ENCODE measurements at regions not wholly inside any gene's neighbourhood (a gene's known extent, or its start where the extent isn't known, plus 50 kb on each side); places are given as distances from the start of the nearest gene placed in this dataset.

DNA sequence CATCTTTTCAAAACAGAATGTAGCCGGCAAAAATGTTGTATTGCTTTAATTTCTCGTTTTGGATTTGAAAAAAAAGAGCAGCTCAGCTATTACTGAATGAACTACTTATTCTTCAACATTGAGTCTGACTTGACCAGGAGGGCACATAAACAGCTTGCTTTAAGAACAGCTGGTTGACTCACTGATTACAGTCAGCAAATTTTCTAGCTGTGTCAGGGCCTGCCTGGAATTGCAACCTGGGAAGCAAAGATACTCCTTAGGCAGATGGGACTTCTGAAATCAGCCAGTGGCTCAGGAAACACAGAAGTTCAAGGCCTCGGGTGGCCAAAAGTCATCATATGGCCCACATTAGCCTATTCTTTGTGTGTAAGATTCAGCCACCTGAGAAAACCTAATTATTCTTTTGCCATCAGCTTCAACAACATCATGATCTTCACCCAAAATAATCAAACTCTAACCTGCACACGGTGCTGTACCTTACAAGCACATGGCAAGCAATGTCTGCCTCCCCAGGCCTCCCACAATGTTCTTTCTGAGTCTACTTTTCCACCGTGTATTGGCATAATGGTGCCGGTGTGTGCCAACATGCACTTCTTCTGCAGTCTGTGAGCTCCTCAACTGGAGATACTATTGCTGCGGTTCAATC, 307.2 kb downstream of the HHIPL2 start:
- H3K4me3 ChIP-seq (ENCODE audit: low read length), result no peak overlapping the region
- DNase-seq (ENCODE audit: low read depth), result peak; percentile 89
- TF ChIP-seq, protein P1, sequence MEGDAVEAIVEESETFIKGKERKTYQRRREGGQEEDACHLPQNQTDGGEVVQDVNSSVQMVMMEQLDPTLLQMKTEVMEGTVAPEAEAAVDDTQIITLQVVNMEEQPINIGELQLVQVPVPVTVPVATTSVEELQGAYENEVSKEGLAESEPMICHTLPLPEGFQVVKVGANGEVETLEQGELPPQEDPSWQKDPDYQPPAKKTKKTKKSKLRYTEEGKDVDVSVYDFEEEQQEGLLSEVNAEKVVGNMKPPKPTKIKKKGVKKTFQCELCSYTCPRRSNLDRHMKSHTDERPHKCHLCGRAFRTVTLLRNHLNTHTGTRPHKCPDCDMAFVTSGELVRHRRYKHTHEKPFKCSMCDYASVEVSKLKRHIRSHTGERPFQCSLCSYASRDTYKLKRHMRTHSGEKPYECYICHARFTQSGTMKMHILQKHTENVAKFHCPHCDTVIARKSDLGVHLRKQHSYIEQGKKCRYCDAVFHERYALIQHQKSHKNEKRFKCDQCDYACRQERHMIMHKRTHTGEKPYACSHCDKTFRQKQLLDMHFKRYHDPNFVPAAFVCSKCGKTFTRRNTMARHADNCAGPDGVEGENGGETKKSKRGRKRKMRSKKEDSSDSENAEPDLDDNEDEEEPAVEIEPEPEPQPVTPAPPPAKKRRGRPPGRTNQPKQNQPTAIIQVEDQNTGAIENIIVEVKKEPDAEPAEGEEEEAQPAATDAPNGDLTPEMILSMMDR (IDR thresholded peaks at IDR 0.05; ENCODE audit: insufficient read depth, low read depth, low read length, missing control alignments), result no peak

DNA sequence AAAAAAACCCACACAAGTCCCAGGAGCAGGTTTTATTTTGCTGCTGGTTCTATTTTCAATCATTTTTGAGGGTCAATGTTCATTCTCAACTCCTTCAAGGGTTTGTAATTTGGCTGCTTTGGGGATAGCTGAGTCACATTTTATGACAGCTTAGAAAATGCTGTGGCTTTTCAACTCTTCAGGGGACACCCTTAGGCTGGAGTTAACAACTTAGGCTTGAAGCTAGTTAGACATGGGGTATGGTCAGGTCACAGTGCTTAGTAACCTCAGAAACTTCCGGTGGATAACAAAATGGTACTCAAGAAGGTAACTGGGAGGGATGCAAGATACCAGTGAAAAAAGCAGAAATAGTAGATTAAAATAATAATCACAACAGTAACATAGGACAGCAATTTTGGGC, 308.8 kb downstream of the HHIPL2 start:
- TF ChIP-seq, protein P1 (IDR thresholded peaks at IDR 0.05; ENCODE audit: insufficient read depth, low read depth, low read length, missing control alignments), result no peak
- DNase-seq (ENCODE audit: low read depth), result no peak

DNA sequence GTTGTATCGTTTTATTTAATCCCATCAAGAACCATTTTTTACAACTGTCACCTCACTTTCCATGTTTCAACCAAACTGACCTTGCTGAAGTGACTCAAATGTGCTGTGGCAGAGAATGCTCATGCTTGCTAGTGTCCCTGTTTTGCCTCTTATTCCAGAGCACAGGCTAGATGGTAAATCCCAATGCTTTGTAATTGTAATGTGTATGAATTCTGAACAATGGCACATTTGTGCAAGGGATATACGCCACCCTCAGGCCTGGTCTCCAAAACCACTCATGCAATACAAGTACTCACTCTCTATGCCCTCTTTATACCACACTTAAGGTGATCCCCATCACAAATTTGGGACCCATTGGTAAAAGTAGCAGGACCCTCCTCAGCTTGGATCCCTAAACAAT, 313.6 kb downstream of the HHIPL2 start:
- DNase-seq (ENCODE audit: low read depth), result no peak
- no peak overlapping the region for H3K4me3 ChIP-seq (ENCODE audit: low read length)
- TF ChIP-seq, protein P1 (IDR thresholded peaks at IDR 0.05; ENCODE audit: insufficient read depth, low read depth, low read length, missing control alignments), result no peak

More for the DNA sequence above, 308.8 kb downstream of the HHIPL2 start:
- no peak overlapping the region for H3K4me3 ChIP-seq (ENCODE audit: low read length)

DNA sequence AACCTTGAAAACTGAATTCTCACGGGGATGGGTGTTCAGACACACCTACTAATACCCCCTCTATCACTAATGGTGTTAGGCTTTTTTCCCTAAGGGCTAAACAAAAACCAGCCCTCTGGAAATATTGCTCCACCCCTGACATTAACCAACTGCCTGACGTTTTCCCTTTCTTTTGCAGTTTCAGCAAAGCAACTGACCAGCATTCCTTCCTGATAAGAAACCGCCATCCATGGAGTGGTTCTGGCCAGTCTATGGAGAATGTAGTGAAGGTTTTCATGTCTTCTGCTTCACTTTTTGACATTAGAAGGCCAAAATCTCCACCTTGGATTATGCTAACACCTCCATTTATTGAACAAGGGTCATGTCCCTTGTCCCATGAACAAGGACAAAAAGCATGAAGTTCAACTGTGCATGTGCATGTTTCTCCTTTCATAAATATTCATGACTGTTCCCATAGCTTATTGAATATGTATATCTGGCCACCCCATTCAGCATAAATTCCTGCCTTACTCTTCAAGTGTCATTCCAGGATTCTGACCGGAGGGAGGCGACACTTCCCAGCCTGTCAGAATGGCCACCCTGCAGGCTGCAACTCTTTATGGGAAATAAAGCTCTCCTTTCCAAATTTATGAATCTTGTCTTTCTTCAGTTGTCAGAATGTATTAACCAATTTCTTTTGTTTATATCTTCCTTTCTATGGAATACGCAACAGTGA, 314.3 kb downstream of the HHIPL2 start:
- no peak for DNase-seq (ENCODE audit: low read depth)
- TF ChIP-seq, protein P1 (IDR thresholded peaks at IDR 0.05; ENCODE audit: insufficient read depth, low read depth, low read length, missing control alignments), result no peak
- no peak overlapping the region for H3K4me3 ChIP-seq (ENCODE audit: low read length)

DNA sequence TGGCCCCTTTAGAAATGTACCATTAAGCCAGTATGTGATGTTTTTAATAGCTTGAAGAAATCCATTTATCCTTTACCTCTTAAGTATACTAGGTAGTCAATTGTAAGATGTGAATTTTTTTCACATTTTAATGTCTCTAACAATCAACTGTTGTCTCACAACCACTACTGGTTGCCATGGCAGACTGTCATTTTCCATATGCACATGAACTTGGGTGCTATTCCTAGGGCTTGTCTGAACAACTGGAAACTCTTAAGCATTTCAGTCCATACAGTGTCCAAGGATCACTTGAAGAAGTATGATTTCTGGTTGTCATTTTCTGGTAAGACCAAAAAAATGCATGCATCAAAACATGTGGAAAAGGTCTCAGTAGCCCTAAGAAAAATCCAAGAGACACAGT, 315.1 kb downstream of the HHIPL2 start:
- TF ChIP-seq, protein P1 (IDR thresholded peaks at IDR 0.05; ENCODE audit: insufficient read depth, low read depth, low read length, missing control alignments), result no peak
- no peak overlapping the region for H3K4me3 ChIP-seq (ENCODE audit: low read length)
- no peak for DNase-seq (ENCODE audit: low read depth)

DNA sequence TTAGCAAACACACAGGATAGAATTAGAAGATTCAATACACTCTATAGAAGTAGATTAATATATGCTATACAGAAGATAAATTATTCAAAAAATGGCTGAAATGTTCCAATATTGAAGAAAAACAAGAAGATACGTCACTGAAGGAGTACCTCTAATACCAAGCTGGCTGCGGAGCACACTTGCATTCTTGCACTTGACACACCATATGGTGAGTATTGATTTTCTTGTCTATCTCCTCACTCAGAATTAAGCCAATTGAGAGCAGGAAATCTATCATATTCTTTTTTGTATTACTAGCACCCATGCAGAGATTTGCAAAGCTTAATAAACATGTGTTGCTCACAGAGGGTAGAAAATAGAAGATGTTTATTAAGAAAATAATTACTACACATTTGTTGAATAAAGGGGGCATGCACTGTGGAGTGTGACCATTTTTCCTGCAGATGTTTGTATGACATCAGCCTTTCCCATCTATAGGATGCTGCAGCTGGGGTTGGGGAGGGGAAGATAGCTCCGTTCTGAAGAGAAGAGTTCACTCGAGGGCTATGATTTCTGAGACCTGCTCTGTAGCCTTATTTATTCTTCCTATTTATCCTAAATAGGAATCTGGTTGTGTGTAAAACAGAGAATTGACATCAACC, 318.1 kb downstream of the HHIPL2 start:
- TF ChIP-seq, protein P1 (IDR thresholded peaks at IDR 0.05; ENCODE audit: insufficient read depth, low read depth, low read length, missing control alignments), result no peak
- no peak for DNase-seq (ENCODE audit: low read depth)
- H3K4me3 ChIP-seq (ENCODE audit: low read length), result no peak overlapping the region

Data from epithelial cell of esophagus (primary cell).